ENCODE measurements at regions not wholly inside any gene's neighbourhood (a gene's known extent, or its start where the extent isn't known, plus 50 kb on each side); places are given as distances from the start of the nearest gene placed in this dataset.

GRCh38 chr22:44387486-44387885 is 74.7 kb upstream of the SHISAL1 start:
- Histone ChIP-seq H3K9ac (ENCODE audit: low read length) (no peak overlapping the region), H2BK5ac (ENCODE audit: low read depth, low read length, poor library complexity) (no peak overlapping the region), H4K91ac (ENCODE audit: low read depth, low read length) (no peak overlapping the region), H3K9me3 (ENCODE audit: insufficient read depth, low read depth, low read length) (no peaks in the 10 kb centered on the region), H3K23ac (ENCODE audit: low read length) (no peak overlapping the region), H3K14ac (ENCODE audit: low read length) (no peak overlapping the region), H3K79me1 (ENCODE audit: low read length) (no peaks in the 10 kb centered on the region), H3K4ac (ENCODE audit: low read depth, low read length) (no peak overlapping the region), H3K4me2 (ENCODE audit: low read length) (no peak overlapping the region), H3K27me3 (ENCODE audit: insufficient read depth, low read length) (no peaks in the 10 kb centered on the region), H3K4me1 (ENCODE audit: control insufficient read depth in 1 of 2, insufficient read depth in 2 of 2, low read length in 2 of 2) (no peaks in the 10 kb centered on the region), H3K27ac (ENCODE audit: low read depth, low read length) (no peak overlapping the region), H3K4me3 (ENCODE audit: low read depth, low read length) (no peak overlapping the region), H3K79me2 (ENCODE audit: control insufficient read depth, insufficient read depth, low read length, poor library complexity) (no peaks in the 10 kb centered on the region), H3K36me3 (ENCODE audit: control insufficient read depth in 1 of 2, insufficient read depth in 2 of 2, low read length in 2 of 2) (no peaks in the 10 kb centered on the region), H3K18ac (ENCODE audit: low read length) (no peak overlapping the region), H2BK12ac (ENCODE audit: low read length) (no peak overlapping the region), H4K12ac (ENCODE audit: low read depth, low read length) (no peak overlapping the region), H2AK5ac (ENCODE audit: low read length) (no peak overlapping the region), H4K8ac (ENCODE audit: low read depth, low read length) (no peak overlapping the region), H2AFZ (ENCODE audit: insufficient read depth, low read length, poor library complexity) (no peak overlapping the region), H2BK120ac (ENCODE audit: insufficient read depth, low read length, poor library complexity) (no peak overlapping the region)
- WGBS (ENCODE audit: extremely low coverage, insufficient coverage, insufficient read length), result no CpG with 5 or more reads among the region's 10 CpGs
- no peak for DNase-seq

GRCh38 chr22:44386386-44387035 is 73.8 kb upstream of the SHISAL1 start:
- Histone ChIP-seq H3K4me1 (ENCODE audit: control insufficient read depth in 1 of 2, insufficient read depth in 2 of 2, low read length in 2 of 2) (no peaks in the 10 kb centered on the region), H3K36me3 (ENCODE audit: control insufficient read depth in 1 of 2, insufficient read depth in 2 of 2, low read length in 2 of 2) (no peaks in the 10 kb centered on the region), H3K4me2 (ENCODE audit: low read length) (no peak overlapping the region), H3K18ac (ENCODE audit: low read length) (no peak overlapping the region), H2BK120ac (ENCODE audit: insufficient read depth, low read length, poor library complexity) (no peak overlapping the region), H3K79me2 (ENCODE audit: control insufficient read depth, insufficient read depth, low read length, poor library complexity) (no peaks in the 10 kb centered on the region), H2AK5ac (ENCODE audit: low read length) (no peak overlapping the region), H3K9me3 (ENCODE audit: insufficient read depth, low read depth, low read length) (no peaks in the 10 kb centered on the region), H4K12ac (ENCODE audit: low read depth, low read length) (no peak overlapping the region), H3K27ac (ENCODE audit: low read depth, low read length) (no peak overlapping the region), H4K91ac (ENCODE audit: low read depth, low read length) (no peak overlapping the region), H3K79me1 (ENCODE audit: low read length) (no peaks in the 10 kb centered on the region), H2BK12ac (ENCODE audit: low read length) (no peak overlapping the region), H3K4me3 (ENCODE audit: low read depth, low read length) (no peak overlapping the region), H4K8ac (ENCODE audit: low read depth, low read length) (no peak overlapping the region), H3K14ac (ENCODE audit: low read length) (no peak overlapping the region), H3K27me3 (ENCODE audit: insufficient read depth, low read length) (no peaks in the 10 kb centered on the region), H3K23ac (ENCODE audit: low read length) (no peak overlapping the region), H3K4ac (ENCODE audit: low read depth, low read length) (no peak overlapping the region), H2BK5ac (ENCODE audit: low read depth, low read length, poor library complexity) (no peak overlapping the region), H3K9ac (ENCODE audit: low read length) (no peak overlapping the region), H2AFZ (ENCODE audit: insufficient read depth, low read length, poor library complexity) (no peak overlapping the region)
- DNase-seq, result no peak
- WGBS (ENCODE audit: extremely low coverage, insufficient coverage, insufficient read length), result no CpG with 5 or more reads among the region's 20 CpGs

GRCh38 chr22:44385781-44386180 is 73.0 kb upstream of the SHISAL1 start:
- WGBS (ENCODE audit: extremely low coverage, insufficient coverage, insufficient read length), result no CpG with 5 or more reads among the region's 12 CpGs
- no peaks in the 10 kb centered on the region for H3K4me1 ChIP-seq (ENCODE audit: control insufficient read depth in 1 of 2, insufficient read depth in 2 of 2, low read length in 2 of 2)

GRCh38 chr22:44385296-44385610 is 72.5 kb upstream of the SHISAL1 start:
- Histone ChIP-seq H3K36me3 (ENCODE audit: control insufficient read depth in 1 of 2, insufficient read depth in 2 of 2, low read length in 2 of 2) (no peaks in the 10 kb centered on the region), H4K12ac (ENCODE audit: low read depth, low read length) (no peak overlapping the region), H2AK5ac (ENCODE audit: low read length) (no peak overlapping the region), H2AFZ (ENCODE audit: insufficient read depth, low read length, poor library complexity) (no peak overlapping the region), H3K4me1 (ENCODE audit: control insufficient read depth in 1 of 2, insufficient read depth in 2 of 2, low read length in 2 of 2) (no peaks in the 10 kb centered on the region), H3K79me1 (ENCODE audit: low read length) (no peaks in the 10 kb centered on the region), H2BK12ac (ENCODE audit: low read length) (no peak overlapping the region), H3K18ac (ENCODE audit: low read length) (no peak overlapping the region), H2BK5ac (ENCODE audit: low read depth, low read length, poor library complexity) (no peak overlapping the region), H3K4me3 (ENCODE audit: low read depth, low read length) (no peak overlapping the region), H4K91ac (ENCODE audit: low read depth, low read length) (no peak overlapping the region), H2BK120ac (ENCODE audit: insufficient read depth, low read length, poor library complexity) (no peak overlapping the region), H3K9ac (ENCODE audit: low read length) (no peak overlapping the region), H3K4ac (ENCODE audit: low read depth, low read length) (no peak overlapping the region), H3K9me3 (ENCODE audit: insufficient read depth, low read depth, low read length) (no peaks in the 10 kb centered on the region), H3K23ac (ENCODE audit: low read length) (no peak overlapping the region), H3K79me2 (ENCODE audit: control insufficient read depth, insufficient read depth, low read length, poor library complexity) (no peaks in the 10 kb centered on the region), H3K27ac (ENCODE audit: low read depth, low read length) (no peak overlapping the region), H4K8ac (ENCODE audit: low read depth, low read length) (no peak overlapping the region), H3K27me3 (ENCODE audit: insufficient read depth, low read length) (no peaks in the 10 kb centered on the region), H3K14ac (ENCODE audit: low read length) (no peak overlapping the region), H3K4me2 (ENCODE audit: low read length) (no peak overlapping the region)
- no CpG with 5 or more reads among the region's 14 CpGs for WGBS (ENCODE audit: extremely low coverage, insufficient coverage, insufficient read length)
- DNase-seq, result no peak

More at GRCh38 chr22:44385781-44386180, 73.0 kb upstream of the SHISAL1 start:
- H3K79me1 ChIP-seq (ENCODE audit: low read length), result no peaks in the 10 kb centered on the region
- no peak overlapping the region for H3K4me2 ChIP-seq (ENCODE audit: low read length)
- no peak overlapping the region for H4K91ac ChIP-seq (ENCODE audit: low read depth, low read length)
- H3K9me3 ChIP-seq (ENCODE audit: insufficient read depth, low read depth, low read length), result no peaks in the 10 kb centered on the region
- H3K23ac ChIP-seq (ENCODE audit: low read length), result no peak overlapping the region
- H3K14ac ChIP-seq (ENCODE audit: low read length), result no peak overlapping the region
- H2BK5ac ChIP-seq (ENCODE audit: low read depth, low read length, poor library complexity), result no peak overlapping the region
- no peak overlapping the region for H3K9ac ChIP-seq (ENCODE audit: low read length)
- no peak for DNase-seq
- no peak overlapping the region for H2AK5ac ChIP-seq (ENCODE audit: low read length)
- H3K79me2 ChIP-seq (ENCODE audit: control insufficient read depth, insufficient read depth, low read length, poor library complexity), result no peaks in the 10 kb centered on the region
- no peak overlapping the region for H3K4ac ChIP-seq (ENCODE audit: low read depth, low read length)
- H3K27ac ChIP-seq (ENCODE audit: low read depth, low read length), result no peak overlapping the region
- no peak overlapping the region for H2BK120ac ChIP-seq (ENCODE audit: insufficient read depth, low read length, poor library complexity)
- no peaks in the 10 kb centered on the region for H3K36me3 ChIP-seq (ENCODE audit: control insufficient read depth in 1 of 2, insufficient read depth in 2 of 2, low read length in 2 of 2)
- H2BK12ac ChIP-seq (ENCODE audit: low read length), result no peak overlapping the region
- no peak overlapping the region for H4K8ac ChIP-seq (ENCODE audit: low read depth, low read length)
- no peak overlapping the region for H3K18ac ChIP-seq (ENCODE audit: low read length)
- H4K12ac ChIP-seq (ENCODE audit: low read depth, low read length), result no peak overlapping the region
- H2AFZ ChIP-seq (ENCODE audit: insufficient read depth, low read length, poor library complexity), result no peak overlapping the region
- no peaks in the 10 kb centered on the region for H3K27me3 ChIP-seq (ENCODE audit: insufficient read depth, low read length)
- H3K4me3 ChIP-seq (ENCODE audit: low read depth, low read length), result no peak overlapping the region

Measured in trophoblast cell (in vitro differentiated cells and primary cell).